ENCODE measurements at regions not wholly inside any gene's neighbourhood (a gene's known extent, or its start where the extent isn't known, plus 50 kb on each side); places are given as distances from the start of the nearest gene placed in this dataset.

DNA sequence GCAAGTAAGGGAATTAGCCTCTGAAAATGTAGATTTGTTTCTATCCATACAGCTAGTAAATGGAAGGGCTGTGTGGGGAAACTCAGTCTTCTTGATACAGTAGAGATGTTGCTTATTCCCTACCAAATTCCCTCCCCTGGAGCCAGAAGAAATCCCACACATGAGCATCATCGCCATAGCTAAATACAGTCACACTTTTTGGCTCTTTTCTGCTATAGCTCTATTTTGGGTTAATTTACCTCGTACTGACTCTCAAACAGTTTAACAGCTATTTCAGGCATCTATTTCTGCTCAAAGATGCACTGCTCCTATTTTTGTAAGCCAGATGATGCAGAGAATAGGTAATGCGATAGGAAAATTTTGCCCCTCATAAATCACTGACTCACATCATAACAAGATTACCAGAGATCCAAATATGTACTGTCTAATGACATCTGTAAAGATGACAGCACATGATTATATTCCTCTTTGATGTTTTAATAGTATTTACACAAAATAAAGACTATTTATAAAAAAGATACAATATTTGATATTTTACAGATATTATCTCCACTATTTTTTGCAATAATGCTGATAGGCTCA lies 58.6 kb downstream of the XCL1 start:
- TF ChIP-seq, protein P1, sequence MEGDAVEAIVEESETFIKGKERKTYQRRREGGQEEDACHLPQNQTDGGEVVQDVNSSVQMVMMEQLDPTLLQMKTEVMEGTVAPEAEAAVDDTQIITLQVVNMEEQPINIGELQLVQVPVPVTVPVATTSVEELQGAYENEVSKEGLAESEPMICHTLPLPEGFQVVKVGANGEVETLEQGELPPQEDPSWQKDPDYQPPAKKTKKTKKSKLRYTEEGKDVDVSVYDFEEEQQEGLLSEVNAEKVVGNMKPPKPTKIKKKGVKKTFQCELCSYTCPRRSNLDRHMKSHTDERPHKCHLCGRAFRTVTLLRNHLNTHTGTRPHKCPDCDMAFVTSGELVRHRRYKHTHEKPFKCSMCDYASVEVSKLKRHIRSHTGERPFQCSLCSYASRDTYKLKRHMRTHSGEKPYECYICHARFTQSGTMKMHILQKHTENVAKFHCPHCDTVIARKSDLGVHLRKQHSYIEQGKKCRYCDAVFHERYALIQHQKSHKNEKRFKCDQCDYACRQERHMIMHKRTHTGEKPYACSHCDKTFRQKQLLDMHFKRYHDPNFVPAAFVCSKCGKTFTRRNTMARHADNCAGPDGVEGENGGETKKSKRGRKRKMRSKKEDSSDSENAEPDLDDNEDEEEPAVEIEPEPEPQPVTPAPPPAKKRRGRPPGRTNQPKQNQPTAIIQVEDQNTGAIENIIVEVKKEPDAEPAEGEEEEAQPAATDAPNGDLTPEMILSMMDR (IDR thresholded peaks at IDR 0.05; ENCODE audit: extremely low read depth in 1 of 2, insufficient read depth in 1 of 2, low read depth in 1 of 2, low read length in 2 of 2) = no peak
- no peak for TF ChIP-seq EZH2 (IDR thresholded peaks at IDR 0.05; ENCODE audit: borderline replicate concordance, low read depth, low read length, severe bottlenecking)
- TF ChIP-seq FOS (IDR thresholded peaks at IDR 0.05; ENCODE audit: borderline replicate concordance, insufficient read depth, low read length) = no peak
- no peak for TF ChIP-seq POLR2A (IDR thresholded peaks at IDR 0.05; ENCODE audit: low read depth, low read length)

Measured in endothelial cell of umbilical vein (primary cell).